ENCODE measurements at regions not wholly inside any gene's neighbourhood (a gene's known extent, or its start where the extent isn't known, plus 50 kb on each side); places are given as distances from the start of the nearest gene placed in this dataset.

GRCh38 chr11:57098191-57098590 lies 83.6 kb upstream of the LRRC55 start:
- DNase-seq = no peak
- Histone ChIP-seq H3K27me3 (no peaks in the 10 kb centered on the region), H3K4me3 (no peak overlapping the region), H3K9me3 (replicated peaks in 1 of 3) (no peaks in the 10 kb centered on the region), H3K4me1 (replicated peaks in 1 of 2) (no peaks in the 10 kb centered on the region), H3K27ac (no peak overlapping the region), H3K36me3 (replicated peaks in 1 of 2) (no peaks in the 10 kb centered on the region)
- WGBS, 4 donors = 34 to 49% (median 37%) methylated on average over 2 of the region's 2 CpGs
- TF ChIP-seq CTCF (IDR thresholded peaks at IDR 0.05) = no peak
- intact Hi-C loops (cut with DNase I) = no loop called here

- intact Hi-C loops (cut with DNase I) = no loop called here
- TF ChIP-seq POLR2A (IDR thresholded peaks at IDR 0.05) = no peak
- no peak for TF ChIP-seq CTCF (IDR thresholded peaks at IDR 0.05)
- H3K4me3 ChIP-seq = no peak overlapping the region
- no peaks in the 10 kb centered on the region for H3K27me3 ChIP-seq
- no peaks in the 10 kb centered on the region for H3K9me3 ChIP-seq (replicated peaks in 1 of 3)
- no peak for DNase-seq
- H3K4me1 ChIP-seq (replicated peaks in 1 of 2) = no peaks in the 10 kb centered on the region
- H3K27ac ChIP-seq = no peak overlapping the region
- no peaks in the 10 kb centered on the region for H3K36me3 ChIP-seq (replicated peaks in 1 of 2)
- WGBS, 4 donors = 23 to 27% (median 23%) methylated on average over 5 of the region's 5 CpGs
Observed at GRCh38 chr11:57100638-57101331, 81.0 kb upstream of the LRRC55 start.

DNA sequence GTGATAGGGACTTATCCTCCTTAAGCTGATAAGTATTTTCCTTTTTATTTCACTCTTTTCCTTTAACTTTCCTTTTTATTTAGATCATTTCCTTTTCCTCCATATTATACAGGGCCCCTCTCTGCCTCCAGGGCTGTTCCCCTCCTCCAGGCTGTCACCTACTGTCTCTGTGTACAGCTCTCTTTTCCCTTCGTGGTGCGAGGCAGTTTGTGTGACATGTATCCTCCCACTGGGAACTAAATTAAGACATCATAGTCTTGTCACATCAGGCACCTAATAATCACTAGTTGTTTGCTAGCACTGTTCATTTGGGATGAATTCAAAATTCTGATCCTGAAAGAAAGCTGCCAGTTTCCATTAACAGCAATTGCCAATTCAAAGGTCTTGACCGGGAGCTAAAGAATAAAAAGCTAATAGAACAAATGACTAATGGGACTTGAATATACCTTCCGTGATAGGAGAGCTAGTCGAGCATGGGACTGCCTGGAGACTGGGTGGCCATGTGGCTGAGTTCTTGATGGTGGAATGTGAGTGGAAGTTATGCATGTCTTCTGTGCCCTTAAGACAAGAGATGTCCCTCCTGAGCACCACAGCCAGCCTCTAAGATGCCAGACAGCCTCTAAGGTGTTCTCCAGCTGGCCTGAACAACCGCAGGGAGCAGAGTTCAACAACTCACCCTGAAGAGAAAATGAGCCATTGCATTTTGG lies 77.7 kb upstream of the LRRC55 start:
- Histone ChIP-seq H3K4me3 (no peak overlapping the region), H3K4me1 (replicated peaks in 1 of 2) (no peaks in the 10 kb centered on the region), H3K9me3 (replicated peaks in 1 of 3) (no peaks in the 10 kb centered on the region), H3K27ac (no peak overlapping the region), H3K36me3 (replicated peaks in 1 of 2) (no peaks in the 10 kb centered on the region), H3K27me3 (no peaks in the 10 kb centered on the region)
- WGBS, 4 donors = 58 to 72% (median 68%) methylated on average over 6 of the region's 6 CpGs
- TF ChIP-seq POLR2A (IDR thresholded peaks at IDR 0.05) = no peak
- TF ChIP-seq CTCF (IDR thresholded peaks at IDR 0.05) = no peak
- no peak for DNase-seq
- intact Hi-C loops (cut with DNase I) = no loop called here

- intact Hi-C loops (cut with DNase I) = no loop called here
Observed at GRCh38 chr11:57109331-57109730, 72.4 kb upstream of the LRRC55 start.

More at GRCh38 chr11:57109331-57109730, 72.4 kb upstream of the LRRC55 start:
- no peaks in the 10 kb centered on the region for H3K27me3 ChIP-seq
- no peaks in the 10 kb centered on the region for H3K36me3 ChIP-seq (replicated peaks in 1 of 2)
- no peaks in the 10 kb centered on the region for H3K9me3 ChIP-seq (replicated peaks in 1 of 3)
- H3K4me3 ChIP-seq = no peak overlapping the region
- 76 to 97% (median 88%) methylated on average over 3 of the region's 3 CpGs for WGBS, 4 donors
- no peaks in the 10 kb centered on the region for H3K4me1 ChIP-seq (replicated peaks in 1 of 2)
- DNase-seq = no peak
- no peak overlapping the region for H3K27ac ChIP-seq
- no peak for TF ChIP-seq CTCF (IDR thresholded peaks at IDR 0.05)
- TF ChIP-seq POLR2A (IDR thresholded peaks at IDR 0.05) = no peak
